BJ (cell line): ENCODE measurements at regions not wholly inside any gene's neighbourhood (a gene's known extent, or its start where the extent isn't known, plus 50 kb on each side); places are given as distances from the start of the nearest gene placed in this dataset.

Experiments
- CTCF ChIA-PET: fragments of 350-600 bp; formaldehyde crosslinking; extraction: SDS; loops from one replicate; lab custom pipeline; 2021; ENCODE audit warnings: antibody characterized with exemption, inconsistent platforms; lab: Yijun Ruan, JAX
- POLR2A ChIA-PET: fragments of 300-600 bp; sonication (Branson Sonifier 250); formaldehyde crosslinking; extraction: SDS; loops from one replicate; lab custom pipeline; 2021; ENCODE audit warnings: antibody characterized with exemption; lab: Charles Lee
- DNase-seq: peaks from one replicate; pipeline ENCODE4 v3.0.0-alpha.2; 2011; ENCODE audit warnings: low read depth
- H3K27me3 ChIP-seq: 2 replicates; pipeline ENCODE4 v1.6.0; 2011; ENCODE audit warnings: low read length; ENCODE audit not compliant: control insufficient read depth, insufficient read depth
- H3K36me3 ChIP-seq: 2 replicates; pipeline ENCODE4 v1.5.1; 2011; ENCODE audit warnings: low read length; ENCODE audit not compliant: control insufficient read depth, insufficient read depth
- H3K4me3 ChIP-seq: 2 replicates; pipeline ENCODE4 v1.5.1; 2011; ENCODE audit warnings: low read depth, mild to moderate bottlenecking, control low read depth, low read length
- TF ChIP-seq, protein P1 (sequence below): IDR thresholded peaks from 2 replicates; pipeline ENCODE4 v1.5.1; 2011; ENCODE audit warnings: low read depth, mild to moderate bottlenecking, control low read depth, inconsistent platforms, low read length, moderate library complexity; ENCODE audit not compliant: insufficient read depth

DNA sequence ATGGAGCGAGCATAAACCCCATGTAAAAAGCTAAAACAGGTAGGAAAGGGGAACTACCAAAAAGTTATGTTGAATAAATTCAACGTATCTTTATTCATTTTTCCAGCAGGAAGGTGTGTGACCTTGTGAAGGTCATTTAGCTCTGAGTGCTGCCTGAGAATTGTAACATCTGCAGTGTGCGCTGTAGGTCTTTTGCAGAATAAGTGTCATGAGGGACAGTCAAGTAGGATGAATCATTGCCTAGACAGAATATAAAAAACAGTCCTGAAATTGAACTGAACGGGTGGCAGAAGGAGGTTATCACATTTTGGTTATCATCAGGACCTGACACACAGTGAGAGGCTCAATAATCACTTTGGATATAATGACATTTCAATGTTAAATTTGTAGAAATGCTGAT lies 334.8 kb upstream of the NOVA1 start:
- Histone ChIP-seq H3K27me3 (no peaks in the 10 kb centered on the region), H3K4me3 (no peak overlapping the region), H3K36me3 (no peaks in the 10 kb centered on the region)
- no peak for DNase-seq
- POLR2A ChIA-PET, result no interaction called here
- TF ChIP-seq, protein P1, sequence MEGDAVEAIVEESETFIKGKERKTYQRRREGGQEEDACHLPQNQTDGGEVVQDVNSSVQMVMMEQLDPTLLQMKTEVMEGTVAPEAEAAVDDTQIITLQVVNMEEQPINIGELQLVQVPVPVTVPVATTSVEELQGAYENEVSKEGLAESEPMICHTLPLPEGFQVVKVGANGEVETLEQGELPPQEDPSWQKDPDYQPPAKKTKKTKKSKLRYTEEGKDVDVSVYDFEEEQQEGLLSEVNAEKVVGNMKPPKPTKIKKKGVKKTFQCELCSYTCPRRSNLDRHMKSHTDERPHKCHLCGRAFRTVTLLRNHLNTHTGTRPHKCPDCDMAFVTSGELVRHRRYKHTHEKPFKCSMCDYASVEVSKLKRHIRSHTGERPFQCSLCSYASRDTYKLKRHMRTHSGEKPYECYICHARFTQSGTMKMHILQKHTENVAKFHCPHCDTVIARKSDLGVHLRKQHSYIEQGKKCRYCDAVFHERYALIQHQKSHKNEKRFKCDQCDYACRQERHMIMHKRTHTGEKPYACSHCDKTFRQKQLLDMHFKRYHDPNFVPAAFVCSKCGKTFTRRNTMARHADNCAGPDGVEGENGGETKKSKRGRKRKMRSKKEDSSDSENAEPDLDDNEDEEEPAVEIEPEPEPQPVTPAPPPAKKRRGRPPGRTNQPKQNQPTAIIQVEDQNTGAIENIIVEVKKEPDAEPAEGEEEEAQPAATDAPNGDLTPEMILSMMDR, result no peak
- CTCF ChIA-PET, result no interaction called here

DNA sequence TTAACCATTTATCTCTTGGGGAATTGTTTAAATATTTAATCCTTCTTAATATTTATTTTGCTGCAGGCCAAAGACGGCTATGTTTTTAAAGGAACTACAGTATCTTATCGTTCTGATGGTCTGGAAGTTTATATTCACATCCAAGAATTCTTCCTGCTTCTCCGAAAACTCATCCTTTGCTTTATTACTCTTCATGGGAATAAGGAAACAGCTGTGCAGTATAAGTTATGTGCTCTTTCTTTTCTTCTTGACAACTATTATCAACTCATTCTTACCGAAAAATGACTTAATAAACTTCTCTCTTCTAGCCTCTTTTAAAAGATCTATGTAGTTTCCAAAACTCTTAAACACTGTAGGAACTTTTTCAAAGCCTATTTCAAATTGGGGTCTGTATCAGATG lies 335.6 kb upstream of the NOVA1 start:
- POLR2A ChIA-PET, result no interaction called here

DNA sequence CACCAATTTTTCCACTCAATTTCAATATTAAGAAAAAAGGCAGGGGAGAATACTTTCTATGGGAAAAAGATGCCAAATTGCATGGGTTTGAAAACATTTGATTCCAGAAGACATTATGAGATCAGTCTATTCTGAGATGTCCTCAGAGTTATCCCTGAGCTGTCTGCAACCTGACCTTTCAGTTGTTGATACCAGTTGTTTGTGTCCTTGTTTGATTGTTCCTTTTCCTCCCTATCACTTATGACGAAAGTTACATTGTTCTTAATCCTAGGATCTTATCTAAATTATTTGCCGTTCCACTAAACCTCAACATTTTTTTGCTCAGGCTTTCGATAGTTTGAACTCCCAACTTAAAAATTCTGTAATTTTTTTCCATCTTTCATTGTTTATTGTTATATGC lies 336.3 kb upstream of the NOVA1 start:
- no peak for DNase-seq
- TF ChIP-seq, protein P1, result no peak
- no peaks in the 10 kb centered on the region for H3K27me3 ChIP-seq
- H3K36me3 ChIP-seq, result no peaks in the 10 kb centered on the region
- POLR2A ChIA-PET, result no interaction called here
- H3K4me3 ChIP-seq, result no peak overlapping the region
- CTCF ChIA-PET, result no interaction called here

More for the DNA sequence above, 335.6 kb upstream of the NOVA1 start:
- Histone ChIP-seq H3K36me3 (no peaks in the 10 kb centered on the region), H3K27me3 (no peaks in the 10 kb centered on the region), H3K4me3 (no peak overlapping the region)
- TF ChIP-seq, protein P1, result no peak
- no peak for DNase-seq
- CTCF ChIA-PET, result no interaction called here

DNA sequence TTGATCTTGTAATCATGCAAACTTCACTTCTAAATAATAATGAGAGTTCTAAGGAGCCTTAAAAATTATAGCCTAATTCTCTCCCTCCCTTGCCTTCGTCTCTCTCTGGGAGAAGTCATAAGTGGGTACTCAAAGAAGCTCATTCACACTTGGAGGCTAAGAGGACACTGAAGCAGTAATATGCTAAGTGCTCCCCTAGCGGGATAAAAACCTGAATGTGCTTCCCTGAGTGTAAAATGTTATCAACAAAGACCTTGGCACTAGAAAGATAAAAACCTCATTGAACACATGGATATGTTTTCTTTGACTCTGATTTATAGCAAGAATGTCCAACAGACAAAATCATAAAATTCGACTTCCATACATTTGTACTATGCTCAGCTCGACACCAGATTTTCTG lies 337.9 kb upstream of the NOVA1 start:
- TF ChIP-seq, protein P1, result no peak
- no peaks in the 10 kb centered on the region for H3K36me3 ChIP-seq
- ChIA-PET POLR2A (no interaction called here), CTCF (no interaction called here)
- no peaks in the 10 kb centered on the region for H3K27me3 ChIP-seq
- no peak for DNase-seq
- H3K4me3 ChIP-seq, result no peak overlapping the region

DNA sequence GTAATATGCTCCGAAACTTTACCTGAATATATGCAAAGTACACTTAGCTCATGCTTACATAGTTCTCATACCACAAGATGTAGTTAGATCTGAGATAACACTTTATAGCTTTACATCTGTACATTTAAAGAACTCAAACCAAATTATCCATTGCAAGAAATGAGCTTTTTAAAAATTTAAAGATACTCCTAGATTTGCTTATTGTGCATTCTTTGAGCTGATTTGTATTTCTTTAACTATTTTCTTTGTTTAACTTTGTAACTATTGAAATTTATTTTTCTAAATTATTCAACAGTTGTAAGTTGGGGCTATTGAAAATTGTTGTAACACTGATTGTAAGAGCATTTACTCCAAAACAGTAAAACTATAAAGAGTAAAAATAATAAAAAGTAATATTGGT lies 340.2 kb upstream of the NOVA1 start:
- CTCF ChIA-PET, result no interaction called here
- TF ChIP-seq, protein P1, result no peak
- DNase-seq, result no peak
- POLR2A ChIA-PET, result no interaction called here
- Histone ChIP-seq H3K4me3 (no peak overlapping the region), H3K27me3 (no peaks in the 10 kb centered on the region), H3K36me3 (no peaks in the 10 kb centered on the region)
